ENCODE measurements at regions not wholly inside any gene's neighbourhood (a gene's known extent, or its start where the extent isn't known, plus 50 kb on each side); places are given as distances from the start of the nearest gene placed in this dataset.

GRCh38 chr2:128594953-128595677, 276.4 kb upstream of the HS6ST1 start:
- TF ChIP-seq EZH2 (IDR thresholded peaks at IDR 0.05; ENCODE audit: low read length): no peak
- TF ChIP-seq, protein P1, sequence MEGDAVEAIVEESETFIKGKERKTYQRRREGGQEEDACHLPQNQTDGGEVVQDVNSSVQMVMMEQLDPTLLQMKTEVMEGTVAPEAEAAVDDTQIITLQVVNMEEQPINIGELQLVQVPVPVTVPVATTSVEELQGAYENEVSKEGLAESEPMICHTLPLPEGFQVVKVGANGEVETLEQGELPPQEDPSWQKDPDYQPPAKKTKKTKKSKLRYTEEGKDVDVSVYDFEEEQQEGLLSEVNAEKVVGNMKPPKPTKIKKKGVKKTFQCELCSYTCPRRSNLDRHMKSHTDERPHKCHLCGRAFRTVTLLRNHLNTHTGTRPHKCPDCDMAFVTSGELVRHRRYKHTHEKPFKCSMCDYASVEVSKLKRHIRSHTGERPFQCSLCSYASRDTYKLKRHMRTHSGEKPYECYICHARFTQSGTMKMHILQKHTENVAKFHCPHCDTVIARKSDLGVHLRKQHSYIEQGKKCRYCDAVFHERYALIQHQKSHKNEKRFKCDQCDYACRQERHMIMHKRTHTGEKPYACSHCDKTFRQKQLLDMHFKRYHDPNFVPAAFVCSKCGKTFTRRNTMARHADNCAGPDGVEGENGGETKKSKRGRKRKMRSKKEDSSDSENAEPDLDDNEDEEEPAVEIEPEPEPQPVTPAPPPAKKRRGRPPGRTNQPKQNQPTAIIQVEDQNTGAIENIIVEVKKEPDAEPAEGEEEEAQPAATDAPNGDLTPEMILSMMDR (optimal IDR thresholded peaks at IDR 0.05 in 1 of 3, IDR thresholded peaks at IDR 0.05 in 1 of 3, conservative IDR thresholded peaks at IDR 0.05 in 1 of 3; ENCODE audit: extremely low read depth in 1 of 3, insufficient read depth in 2 of 3, low read length in 3 of 3): no peak
